GM18499 (cell line): ENCODE measurements at regions not wholly inside any gene's neighbourhood (a gene's known extent, or its start where the extent isn't known, plus 50 kb on each side); places are given as distances from the start of the nearest gene placed in this dataset.
"Not testable (repeated sequence)": the region's sequence is repeated elsewhere in the genome, so short reads cannot be mapped to it uniquely, and the experiment has no call there.

ENCODE experiments used
- ATAC-seq: cut with Tn5 transposase; IDR thresholded peaks from one replicate; pipeline ENCODE4 v1.9.1; 2021; ENCODE audit warnings: moderate number of reproducible peaks; ENCODE audit not compliant: insufficient read depth, unreplicated experiment

DNA sequence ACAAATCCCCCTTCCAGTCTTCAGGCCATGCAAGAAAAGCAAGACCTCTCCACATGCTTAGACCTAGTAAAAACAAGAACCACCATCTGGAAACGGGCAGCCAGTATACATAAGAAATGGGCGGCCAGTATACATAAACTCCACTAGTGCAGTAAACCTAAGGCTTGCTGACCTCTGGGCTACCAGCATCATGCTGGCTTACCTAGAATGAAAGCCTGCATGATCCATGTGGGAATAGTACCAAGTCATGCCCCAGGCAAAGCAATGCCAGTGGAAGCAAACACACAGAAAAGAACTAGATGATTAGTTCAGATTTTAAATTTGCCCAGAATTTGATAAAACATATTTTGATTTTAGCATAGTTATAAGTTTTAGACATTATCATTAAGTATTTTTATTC lies 1346.4 kb downstream of the EFNA5 start:
- ATAC-seq: no peak

DNA sequence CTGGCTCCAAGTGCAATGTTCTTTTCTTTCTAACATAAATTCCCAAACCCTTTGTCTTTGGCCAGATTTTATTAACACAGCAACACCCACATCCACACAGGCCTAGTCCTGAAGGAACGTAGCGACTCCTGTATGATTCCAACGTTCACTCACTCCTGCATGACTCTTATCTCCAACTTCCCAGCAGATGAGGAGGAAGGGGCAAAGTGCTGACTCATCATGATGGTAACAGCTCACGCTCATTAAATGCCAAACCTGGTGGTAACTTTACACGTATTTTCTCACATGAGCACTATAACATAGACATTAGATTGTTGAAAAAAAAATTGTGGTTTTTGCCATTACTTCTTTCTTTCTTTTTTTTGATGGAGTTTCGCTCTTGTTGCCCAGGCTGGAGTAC lies 1349.5 kb downstream of the EFNA5 start:
- no peak for ATAC-seq

DNA sequence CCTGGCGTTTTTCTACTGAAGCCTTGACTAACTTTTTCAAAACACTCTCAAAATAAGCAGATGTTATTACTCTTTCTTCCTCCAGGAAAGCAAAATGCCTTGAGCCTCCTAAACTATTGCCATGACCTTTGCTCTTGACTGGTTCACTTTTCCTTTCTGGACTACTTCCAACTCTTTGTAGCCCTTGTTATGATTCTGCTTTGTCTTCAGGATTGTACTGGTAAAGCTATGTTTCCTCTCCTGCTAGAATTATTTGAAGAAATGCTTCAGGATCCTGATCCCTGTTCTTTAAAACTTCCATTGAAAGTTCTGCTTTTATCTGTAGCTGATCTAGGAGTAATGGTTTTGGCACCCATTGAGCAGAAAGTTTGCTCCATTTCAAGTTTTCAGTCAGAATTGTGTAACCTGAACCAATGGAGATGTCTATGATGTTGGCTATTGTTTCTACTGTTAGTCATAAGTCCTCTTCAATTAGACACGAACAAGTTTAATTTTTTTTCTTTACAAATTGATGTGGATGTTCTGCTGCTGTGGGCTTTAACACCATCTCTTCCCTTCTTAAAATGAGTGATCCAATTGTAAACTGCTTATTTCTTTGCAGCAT lies 1356.4 kb downstream of the EFNA5 start:
- ATAC-seq: no peak

DNA sequence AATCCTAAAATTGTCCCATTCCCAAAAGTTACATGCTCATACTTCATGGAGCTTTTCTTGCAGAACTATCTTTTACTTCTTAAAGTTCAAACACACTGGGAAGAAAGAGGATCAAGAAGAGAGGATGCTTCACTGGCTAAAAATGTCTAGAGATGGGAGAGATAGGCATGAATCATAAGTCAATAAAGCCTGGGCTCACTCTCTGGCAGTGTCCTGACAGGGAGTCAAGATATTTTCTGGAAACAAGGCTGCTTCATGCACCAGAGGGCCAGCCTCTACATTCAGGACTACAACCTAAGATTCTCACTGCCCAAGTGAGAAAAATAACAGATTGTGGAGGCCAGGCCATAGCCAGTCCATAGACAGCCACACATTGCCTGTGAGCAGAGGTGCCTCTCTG lies 1358.4 kb downstream of the EFNA5 start:
- ATAC-seq: no peak

DNA sequence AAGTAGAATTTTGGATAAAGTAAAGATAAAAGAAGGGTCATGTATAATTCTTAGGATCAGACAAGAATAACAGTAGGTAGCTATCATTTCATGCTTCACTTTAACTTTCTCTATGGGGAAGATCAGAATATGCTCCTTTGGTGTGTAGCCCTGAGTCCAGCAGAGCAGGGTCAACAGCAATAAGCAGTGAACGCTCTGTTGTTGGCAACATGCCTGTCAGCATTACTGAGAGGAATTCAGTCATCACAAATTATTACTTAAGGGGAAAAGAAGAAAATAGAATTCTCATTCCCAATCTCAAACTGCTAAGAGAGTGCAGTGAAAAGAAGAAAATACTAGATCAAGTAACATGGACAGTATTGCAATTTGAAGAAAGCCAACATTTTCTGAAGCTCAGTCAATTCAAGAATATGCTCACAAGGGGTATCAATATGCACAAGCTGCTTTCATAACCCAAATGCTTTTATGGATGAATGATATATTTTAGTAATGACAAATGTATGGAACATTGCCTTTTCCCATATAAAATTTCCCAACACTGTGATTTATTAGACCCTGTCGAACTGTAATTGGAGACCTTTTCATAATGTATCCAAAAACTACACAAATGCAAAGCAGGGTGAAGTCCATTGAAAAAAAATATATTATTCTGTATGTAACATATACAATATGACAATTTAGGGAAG lies 1359.4 kb downstream of the EFNA5 start:
- no peak for ATAC-seq

DNA sequence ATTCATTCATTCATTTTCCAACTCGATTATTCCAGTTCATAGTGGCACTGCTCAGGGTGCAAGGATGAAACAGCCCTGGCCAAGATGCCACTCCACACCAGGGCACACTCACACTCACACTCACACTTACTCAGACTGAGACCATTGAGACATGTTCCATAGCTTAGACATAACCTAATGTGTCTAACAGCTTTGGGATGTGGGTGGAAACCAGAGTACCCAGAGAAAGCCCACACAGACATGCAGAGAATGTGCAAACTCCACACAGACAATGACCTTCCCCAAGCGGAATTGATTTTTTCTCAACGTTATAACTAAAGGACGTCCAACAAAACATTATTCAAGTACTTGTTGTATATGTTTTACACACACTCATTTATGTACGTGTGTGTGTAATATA lies 1363.5 kb downstream of the EFNA5 start:
- ATAC-seq: no peak

DNA sequence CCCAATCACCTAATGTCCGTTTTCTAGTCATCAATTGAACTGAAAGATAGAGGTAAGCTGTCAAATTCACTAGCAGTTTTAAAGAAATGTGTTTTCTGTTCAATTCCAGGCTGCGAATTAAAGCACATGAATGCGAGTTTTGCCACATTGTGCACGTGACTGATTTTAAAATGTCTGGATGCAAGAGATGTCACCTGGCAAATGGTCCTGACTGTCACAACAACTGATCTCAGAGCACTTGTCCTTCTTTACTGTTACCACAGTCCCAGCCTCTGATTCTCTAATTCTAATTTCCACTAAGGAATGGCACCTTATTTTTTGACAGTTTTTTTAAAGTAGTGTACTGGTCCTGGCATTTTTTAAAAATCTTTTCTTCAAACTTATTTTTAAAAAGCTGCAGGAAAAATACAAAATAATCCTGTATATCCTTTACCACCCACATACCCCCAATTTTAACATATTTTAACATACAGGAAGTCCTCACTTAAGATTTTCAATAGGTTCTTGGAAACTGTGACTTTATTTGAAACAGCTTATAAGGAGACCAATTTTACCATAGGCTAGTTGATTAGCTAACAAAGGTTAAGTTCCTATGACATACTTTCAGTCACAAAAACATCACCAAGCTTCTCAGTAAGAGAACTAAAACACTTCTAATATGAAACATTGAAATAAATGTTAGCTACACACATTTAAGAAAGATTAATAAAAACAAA lies 1364.3 kb downstream of the EFNA5 start:
- ATAC-seq: no peak

DNA sequence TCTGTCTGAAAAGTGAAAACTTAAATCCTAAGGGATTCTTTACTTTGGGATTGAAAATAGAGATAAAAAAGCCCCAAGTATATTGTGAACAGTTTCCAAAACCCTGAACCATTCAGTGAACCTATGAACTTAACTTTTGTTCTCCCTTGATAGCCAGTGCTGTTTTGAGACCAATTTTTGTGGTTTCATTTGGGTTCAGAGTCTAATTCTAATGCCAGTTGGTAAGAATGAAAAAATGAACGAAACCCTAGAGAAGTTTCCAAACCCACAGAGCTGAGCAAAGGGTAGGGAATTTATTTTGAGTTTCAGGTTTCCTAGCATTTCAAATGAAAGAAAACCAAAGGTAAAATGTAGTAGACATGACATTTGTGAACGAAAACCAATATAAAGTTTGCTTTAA lies 1366.8 kb downstream of the EFNA5 start:
- no peak for ATAC-seq

DNA sequence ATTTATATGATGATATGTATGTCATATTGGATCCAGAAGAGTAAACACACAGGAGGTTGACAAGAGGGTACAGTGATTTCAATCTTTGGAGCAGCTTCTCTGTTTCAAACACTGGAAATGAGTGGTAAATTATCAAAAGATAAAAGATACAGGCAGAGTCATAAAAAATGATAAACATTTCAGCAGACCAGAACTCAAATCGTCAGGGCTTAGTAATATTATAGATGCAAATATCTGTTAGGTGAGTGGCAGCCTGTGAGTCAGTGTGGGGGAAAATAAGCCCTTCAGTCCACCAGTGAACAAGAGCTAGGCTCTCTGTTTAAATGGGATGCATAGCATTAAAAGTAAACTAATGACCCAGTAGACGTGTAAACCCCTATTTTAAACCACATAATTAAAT lies 1378.1 kb downstream of the EFNA5 start:
- no peak for ATAC-seq

DNA sequence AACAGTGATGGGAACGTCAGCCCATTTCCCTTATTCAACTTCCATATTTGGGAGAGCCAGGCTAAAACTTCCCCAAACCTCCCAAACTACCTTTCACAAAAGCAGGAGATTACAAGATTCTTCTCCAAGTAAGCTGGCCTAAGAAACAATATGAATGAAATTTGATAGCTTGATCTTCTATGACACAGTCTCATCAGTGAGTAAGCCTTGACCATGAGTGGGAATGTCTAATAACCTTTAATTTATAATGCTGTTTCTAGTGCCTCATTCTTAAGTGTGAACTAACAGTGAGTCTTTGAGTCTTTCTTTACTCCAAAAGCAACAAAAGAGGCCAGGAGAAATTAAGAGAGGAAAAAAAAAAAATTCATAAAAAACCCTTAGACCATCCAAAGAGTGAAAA lies 1379.9 kb downstream of the EFNA5 start:
- ATAC-seq: no peak

DNA sequence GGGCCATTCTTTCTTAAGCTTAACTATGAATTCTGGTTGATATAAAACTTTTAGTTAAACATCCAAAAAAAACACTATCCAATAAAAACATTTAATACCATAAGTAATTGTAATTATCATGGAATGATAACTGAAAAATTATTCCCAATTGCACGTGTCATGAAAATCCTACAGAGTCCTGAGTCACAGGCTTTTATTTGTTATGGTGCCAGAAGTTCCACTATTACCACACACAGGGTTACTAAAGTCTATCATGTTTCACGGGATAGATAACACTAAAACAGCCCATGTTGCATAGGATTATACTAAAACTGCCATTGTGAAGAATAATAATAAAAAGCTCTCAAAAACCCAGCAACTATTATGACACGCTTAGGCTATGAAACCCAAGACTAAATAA lies 1381.8 kb downstream of the EFNA5 start:
- ATAC-seq: no peak

DNA sequence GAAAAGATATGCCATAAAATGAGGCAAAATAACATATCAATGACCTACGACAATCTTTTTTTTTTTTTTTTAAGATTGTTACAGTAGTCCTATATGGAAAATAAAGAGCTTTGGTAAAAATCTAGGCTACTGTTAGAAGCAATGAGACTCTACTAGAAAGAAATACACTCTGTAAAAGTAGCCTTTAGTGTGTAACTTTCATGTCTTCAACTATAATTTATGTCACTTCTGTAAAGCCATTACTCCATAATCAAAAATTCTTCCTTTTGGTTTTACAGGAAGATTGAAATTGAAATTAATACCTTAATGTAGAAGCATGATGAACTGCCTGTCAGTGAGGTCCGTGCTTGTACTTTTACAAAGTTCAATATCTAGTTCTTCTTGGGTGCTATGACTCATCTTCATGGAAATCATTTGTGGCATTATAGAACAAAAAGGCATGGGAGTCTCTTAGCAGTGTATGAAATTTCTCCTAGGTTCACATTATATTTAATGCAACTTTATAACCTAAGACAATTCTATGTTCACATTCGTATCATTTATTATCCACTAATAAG lies 1393.1 kb downstream of the EFNA5 start:
- ATAC-seq: no peak

DNA sequence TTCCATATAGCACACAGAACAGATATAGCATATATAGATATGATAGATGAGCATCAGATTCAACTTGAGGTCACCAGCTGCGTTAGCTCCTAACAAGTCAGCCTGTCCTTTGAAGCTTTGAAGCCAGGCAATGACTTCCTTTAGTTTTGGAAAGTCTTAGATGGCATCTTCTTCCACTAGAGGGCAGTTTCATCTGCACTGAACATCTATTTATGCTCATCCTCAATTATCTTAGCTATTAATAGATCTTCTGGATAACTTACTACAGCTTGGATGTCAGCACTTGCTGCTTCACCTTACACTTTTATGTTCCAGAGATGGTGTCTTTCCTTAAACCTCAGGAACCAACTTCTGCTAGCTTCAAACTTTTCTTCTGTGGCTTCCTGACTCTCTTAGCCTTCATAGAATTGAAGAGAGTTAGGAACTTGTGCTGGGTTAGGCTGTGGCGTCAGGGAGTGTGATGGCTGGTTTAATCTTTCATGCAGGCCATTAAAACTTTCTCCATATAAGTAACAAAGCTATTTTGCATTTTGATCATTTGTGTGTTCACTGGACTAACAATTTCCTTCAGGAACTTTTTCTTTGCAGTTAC lies 1401.4 kb downstream of the EFNA5 start:
- ATAC-seq: no peak

DNA sequence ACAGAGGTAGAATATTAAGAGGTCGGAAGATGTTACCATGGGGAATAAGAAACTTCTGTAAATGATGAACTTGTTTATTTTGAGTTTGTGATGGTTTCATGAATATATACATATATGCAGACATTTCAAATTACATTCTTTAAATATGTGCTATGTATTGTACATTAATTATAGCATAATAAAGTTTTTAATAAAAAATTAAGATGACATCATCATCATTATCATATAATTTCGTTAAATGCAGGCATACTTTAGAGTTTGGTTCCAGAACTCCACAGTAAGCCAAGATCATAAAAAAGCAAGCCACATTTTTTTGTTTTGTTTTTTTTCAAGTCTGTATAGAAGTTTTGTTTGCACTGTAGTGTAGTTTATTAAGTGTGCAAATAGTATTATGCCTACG lies 1403.5 kb downstream of the EFNA5 start:
- no peak for ATAC-seq

DNA sequence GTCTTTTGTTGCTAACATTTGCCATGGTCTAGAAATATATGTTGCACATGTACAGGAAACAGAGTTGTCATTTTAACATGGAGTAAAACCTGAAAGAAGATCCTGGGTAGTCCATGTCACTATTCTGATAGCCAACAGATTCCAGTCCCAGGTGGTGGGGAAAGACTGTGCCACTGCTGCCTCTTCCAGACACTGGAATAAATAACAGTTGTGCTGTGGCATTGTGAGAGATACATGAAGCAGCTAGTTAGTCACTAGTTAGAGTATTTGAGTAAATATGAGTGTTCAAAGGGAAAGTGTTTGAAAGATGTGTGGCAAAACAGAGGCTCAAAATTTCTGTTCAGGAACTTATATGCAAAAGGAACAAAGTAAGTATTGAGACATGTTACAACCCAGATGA lies 1408.3 kb downstream of the EFNA5 start:
- no peak for ATAC-seq

DNA sequence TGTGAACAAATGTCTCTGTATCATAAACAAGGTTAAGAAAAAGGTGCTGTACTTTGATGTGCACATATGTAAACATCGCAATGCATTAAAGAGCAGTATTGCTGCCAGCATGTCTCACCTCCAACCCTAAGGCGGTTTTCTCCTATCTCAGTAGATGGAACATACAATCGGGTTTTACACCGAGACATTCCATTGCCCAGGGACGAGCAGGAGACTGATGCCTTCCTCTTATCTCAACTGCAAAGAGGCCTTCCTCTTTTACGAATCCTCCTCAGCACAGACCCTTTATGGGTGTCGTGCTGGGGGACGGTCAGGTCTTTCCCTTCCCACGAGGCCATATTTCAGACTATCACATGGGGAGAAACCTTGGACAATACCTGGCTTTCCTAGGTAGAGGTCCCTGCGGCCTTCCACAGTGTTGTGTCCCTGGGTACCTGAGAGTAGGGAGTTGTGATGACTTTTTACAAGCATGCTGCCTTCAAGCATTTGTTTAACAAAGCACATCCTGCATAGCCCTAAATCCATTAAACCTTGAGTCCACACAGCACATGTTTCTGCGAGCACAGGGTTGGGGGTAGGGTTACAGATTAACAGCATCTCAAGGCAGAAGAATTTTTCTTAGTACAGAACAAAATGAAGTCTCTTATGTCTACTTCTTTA lies 1411.2 kb downstream of the EFNA5 start:
- not testable (repeated sequence) for ATAC-seq

DNA sequence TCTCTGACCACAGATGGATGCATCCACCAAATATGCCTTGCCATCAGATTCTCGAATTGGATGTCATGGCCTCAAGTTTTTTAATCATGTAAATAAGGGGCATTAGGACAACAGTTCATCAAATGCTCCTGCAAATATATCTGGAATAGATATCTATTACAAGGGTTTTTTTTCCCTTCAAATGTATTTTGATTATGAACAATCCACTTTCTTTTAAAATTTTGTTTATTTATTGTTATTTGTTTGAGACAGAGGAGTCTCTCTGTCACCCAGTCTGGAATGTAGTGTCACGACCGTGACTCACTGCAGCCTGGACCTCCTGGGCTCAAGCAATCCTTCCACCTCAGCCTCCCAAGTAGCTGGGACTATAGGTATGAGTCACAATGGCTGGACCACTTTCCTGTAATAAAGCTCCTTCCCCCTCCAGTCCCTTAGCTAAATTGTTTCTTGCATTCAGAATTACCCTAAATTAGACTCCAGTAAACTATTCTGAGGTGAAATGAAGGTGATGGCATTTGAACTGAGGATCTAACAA lies 1412.1 kb downstream of the EFNA5 start:
- no peak for ATAC-seq

DNA sequence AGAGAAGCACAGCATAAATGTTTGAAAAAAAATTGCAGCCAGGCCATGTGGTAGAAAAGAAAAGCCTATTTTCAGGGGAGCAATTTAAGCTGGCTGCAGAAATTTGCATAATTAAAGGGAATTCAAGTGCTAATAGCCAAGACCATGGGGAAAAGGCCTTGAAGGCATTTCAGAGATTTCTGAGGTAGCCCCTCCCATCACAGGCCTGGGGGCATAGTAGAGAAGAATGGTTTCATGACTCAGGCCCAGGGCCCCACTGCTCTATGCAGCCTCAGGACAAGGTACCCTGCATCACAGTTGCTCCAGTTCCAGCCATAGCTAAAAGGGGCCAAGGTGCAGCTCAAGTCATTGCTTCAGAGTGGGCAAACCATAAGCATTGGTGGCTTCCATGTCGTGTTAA lies 1416.0 kb downstream of the EFNA5 start:
- no peak for ATAC-seq

DNA sequence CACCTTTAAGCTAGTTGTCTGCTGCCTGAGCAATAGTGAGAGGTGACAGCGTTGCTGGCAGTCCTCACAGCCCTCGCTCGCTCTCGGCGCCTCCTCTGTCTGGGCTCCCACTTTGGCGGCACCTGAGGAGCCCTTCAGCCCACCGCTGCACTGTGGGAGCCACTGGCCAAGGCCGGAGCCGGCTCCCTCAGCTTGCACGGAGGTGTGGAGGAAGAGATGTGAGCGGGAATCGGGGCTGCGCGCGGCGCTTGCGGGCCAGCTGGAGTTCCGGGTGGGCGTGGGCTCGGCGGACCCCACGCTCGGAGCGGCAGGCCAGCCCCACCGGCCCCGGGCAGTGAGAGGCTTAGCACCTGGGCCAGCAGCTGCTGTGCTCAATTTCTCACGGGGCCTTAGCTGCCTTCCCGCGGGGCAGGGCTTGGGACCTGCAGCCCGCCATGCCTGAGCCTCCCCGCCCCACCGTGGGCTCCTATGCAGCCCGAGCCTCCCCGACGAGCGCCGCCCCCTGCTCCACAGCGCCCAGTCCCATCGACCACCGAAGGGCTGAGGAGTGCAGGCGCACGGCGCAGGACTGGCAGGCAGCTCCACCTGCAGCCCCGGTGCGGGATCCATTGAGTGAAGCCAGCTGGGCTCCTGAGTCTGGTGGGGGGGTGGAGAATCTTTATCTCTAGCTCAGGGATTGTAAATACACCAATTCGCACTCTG lies 1424.5 kb downstream of the EFNA5 start:
- ATAC-seq: not testable (repeated sequence)

DNA sequence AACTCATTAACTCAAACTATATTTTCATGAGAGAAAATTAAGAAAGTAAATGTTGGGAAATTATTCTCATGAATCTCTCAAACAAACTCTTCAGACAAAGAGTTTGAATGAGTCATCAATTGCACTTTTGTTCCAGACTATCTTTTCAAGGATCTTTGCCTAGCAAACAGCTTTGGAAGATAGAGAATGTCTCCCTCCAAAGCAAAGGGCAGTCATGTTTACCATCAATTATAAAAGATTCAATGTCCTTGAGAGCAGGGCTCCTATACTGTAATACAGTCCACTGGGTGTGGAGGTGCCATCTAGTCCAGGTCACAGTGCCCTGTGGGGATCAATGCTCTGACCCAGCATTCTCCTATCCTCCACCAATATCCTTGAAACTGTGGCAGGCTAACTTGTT lies 1429.3 kb downstream of the EFNA5 start:
- no peak for ATAC-seq
